ENCODE measurements at regions not wholly inside any gene's neighbourhood (a gene's known extent, or its start where the extent isn't known, plus 50 kb on each side); places are given as distances from the start of the nearest gene placed in this dataset.

DNA sequence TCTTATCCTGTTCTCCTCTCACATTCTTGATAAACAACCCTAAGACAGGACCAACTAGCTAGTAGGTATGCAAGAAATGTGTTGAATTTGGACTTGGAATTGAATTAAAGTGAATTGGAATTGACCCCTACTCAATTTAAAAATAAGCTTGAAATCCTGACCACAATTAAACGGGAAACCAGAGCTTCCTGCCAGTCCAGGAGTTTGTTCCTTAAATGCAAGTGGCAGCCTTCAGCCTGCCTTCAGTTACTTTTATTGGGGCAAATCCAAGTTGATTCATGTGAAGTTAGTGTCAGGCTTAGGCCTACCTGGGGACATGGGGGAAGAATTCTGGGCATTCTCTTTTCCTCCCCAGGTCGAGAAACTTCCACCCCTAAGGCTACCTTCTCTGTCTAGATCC is 457.6 kb downstream of the BCL11A start:
- Histone ChIP-seq H3K27me3 (no peaks in the 10 kb centered on the region), H3K4me1 (no peaks in the 10 kb centered on the region), H3K4me3 (no peak overlapping the region), H3K9me3 (no peaks in the 10 kb centered on the region), H3K36me3 (no peaks in the 10 kb centered on the region), H3K27ac (no peak overlapping the region)
- intact Hi-C loops (cut with DNase I; ENCODE audit: low total_unique reads): no loop called here
- DNase-seq: no peak
- TF ChIP-seq, protein P1, sequence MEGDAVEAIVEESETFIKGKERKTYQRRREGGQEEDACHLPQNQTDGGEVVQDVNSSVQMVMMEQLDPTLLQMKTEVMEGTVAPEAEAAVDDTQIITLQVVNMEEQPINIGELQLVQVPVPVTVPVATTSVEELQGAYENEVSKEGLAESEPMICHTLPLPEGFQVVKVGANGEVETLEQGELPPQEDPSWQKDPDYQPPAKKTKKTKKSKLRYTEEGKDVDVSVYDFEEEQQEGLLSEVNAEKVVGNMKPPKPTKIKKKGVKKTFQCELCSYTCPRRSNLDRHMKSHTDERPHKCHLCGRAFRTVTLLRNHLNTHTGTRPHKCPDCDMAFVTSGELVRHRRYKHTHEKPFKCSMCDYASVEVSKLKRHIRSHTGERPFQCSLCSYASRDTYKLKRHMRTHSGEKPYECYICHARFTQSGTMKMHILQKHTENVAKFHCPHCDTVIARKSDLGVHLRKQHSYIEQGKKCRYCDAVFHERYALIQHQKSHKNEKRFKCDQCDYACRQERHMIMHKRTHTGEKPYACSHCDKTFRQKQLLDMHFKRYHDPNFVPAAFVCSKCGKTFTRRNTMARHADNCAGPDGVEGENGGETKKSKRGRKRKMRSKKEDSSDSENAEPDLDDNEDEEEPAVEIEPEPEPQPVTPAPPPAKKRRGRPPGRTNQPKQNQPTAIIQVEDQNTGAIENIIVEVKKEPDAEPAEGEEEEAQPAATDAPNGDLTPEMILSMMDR (IDR thresholded peaks at IDR 0.05): no peak
- no peak for TF ChIP-seq POLR2A (IDR thresholded peaks at IDR 0.05)

DNA sequence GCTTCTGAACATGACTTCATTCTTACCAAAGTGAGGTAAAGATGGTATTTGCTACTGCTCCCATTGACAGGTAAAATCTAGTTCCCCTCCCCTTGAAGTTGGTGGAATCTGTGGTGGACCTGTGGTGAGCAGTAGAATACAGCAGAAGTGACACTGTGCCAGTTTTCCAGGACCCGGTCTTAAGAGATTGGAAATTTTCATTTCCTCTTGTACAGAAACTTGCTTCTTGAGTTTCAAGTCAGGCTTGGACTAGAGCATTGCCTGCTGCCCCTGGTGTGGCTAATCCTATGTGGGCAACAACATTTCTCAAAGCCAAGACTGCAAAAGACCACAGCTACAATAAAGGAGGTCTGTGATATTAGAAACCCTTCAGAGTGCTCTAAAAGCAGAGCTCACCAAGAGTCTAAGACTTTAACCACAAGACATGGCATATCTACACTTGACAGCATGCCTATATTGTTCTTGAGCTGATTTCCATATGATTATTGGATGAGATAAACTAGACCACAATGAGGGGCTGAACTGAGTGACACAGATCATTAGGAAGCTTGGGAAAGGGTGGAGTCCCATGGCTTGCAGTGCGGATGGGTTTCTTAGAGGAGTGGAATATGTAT is 458.1 kb downstream of the BCL11A start:
- no peak overlapping the region for H3K4me3 ChIP-seq
- H3K36me3 ChIP-seq: no peaks in the 10 kb centered on the region
- H3K27me3 ChIP-seq: no peaks in the 10 kb centered on the region
- intact Hi-C loops (cut with DNase I; ENCODE audit: low total_unique reads): no loop called here
- TF ChIP-seq, protein P1 (IDR thresholded peaks at IDR 0.05): no peak
- no peak for TF ChIP-seq POLR2A (IDR thresholded peaks at IDR 0.05)
- H3K27ac ChIP-seq: no peak overlapping the region
- no peaks in the 10 kb centered on the region for H3K4me1 ChIP-seq
- H3K9me3 ChIP-seq: no peaks in the 10 kb centered on the region
- no peak for DNase-seq

DNA sequence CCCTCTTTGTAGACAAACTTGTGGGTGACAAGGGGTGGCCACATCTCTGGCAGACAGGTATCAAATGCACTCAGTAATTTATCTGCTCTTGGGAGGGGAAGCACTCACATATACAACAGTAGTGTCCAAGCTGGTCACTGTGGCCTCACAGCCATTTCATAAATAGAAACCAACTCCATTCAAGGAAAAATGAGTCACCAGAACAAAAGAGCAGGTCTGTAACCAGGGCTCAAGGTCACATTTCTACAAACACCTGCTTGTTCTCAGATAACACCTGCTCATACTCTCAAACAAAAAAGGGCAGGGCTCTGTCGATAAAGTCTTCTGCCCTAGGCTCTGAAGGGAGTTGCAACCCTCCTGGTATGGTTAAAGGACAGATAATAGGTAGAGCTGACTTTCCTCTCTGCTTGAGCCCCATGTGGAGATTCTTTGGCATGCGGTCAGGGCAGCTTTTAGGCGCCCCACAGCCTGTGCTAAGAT is 459.0 kb downstream of the BCL11A start:
- Histone ChIP-seq H3K27ac (no peak overlapping the region), H3K36me3 (no peaks in the 10 kb centered on the region), H3K27me3 (no peaks in the 10 kb centered on the region), H3K9me3 (no peaks in the 10 kb centered on the region), H3K4me3 (no peak overlapping the region), H3K4me1 (no peaks in the 10 kb centered on the region)
- DNase-seq: no peak
- intact Hi-C loops (cut with DNase I; ENCODE audit: low total_unique reads): no loop called here
- TF ChIP-seq, protein P1 (IDR thresholded peaks at IDR 0.05): no peak
- no peak for TF ChIP-seq POLR2A (IDR thresholded peaks at IDR 0.05)

DNA sequence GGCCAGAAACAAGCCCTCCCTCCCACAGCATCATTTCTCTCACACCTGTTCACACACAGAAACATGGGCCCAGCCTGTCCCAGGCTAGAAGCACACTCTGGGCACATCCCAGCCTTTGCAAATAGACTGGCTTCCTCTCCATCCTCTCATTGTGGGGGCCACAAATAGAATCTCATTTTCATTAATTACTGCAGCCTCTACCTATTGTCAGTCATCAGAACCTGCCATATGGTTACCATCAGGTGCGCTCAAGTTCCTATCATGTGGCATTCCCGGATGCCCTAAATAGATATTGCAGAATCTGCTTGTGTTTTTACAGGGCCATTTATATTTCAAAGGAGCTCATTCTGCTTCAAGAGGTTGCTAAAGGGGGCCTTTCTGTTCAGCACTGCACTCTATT is 460.7 kb downstream of the BCL11A start:
- H3K9me3 ChIP-seq: no peaks in the 10 kb centered on the region
- H3K4me3 ChIP-seq: no peak overlapping the region
- H3K27me3 ChIP-seq: no peaks in the 10 kb centered on the region
- intact Hi-C loops (cut with DNase I; ENCODE audit: low total_unique reads): no loop called here
- no peak for DNase-seq
- H3K27ac ChIP-seq: no peak overlapping the region
- H3K4me1 ChIP-seq: no peaks in the 10 kb centered on the region
- no peaks in the 10 kb centered on the region for H3K36me3 ChIP-seq
- TF ChIP-seq, protein P1 (IDR thresholded peaks at IDR 0.05): no peak
- TF ChIP-seq POLR2A (IDR thresholded peaks at IDR 0.05): no peak

DNA sequence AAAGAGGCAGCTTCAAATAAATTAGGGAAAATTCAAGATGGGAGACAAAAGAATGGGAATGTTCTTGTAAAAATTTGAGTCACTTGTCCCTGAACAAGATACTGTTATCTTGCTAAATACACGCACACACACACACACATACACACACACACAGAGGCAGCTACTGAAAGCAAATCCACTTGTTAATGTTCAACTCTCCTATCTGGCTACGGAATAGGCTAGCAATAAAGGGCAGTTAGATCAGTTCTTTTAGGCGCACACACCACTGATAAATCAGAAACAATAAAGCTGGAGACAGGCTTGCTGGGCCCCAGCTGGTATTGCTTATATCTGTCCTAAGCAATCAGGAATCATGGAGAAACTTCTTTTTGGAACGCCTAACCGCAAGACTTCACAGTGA is 461.6 kb downstream of the BCL11A start:
- Histone ChIP-seq H3K4me3 (no peak overlapping the region), H3K9me3 (no peaks in the 10 kb centered on the region), H3K4me1 (no peaks in the 10 kb centered on the region), H3K27ac (no peak overlapping the region), H3K27me3 (no peaks in the 10 kb centered on the region), H3K36me3 (no peaks in the 10 kb centered on the region)
- DNase-seq: no peak
- intact Hi-C loops (cut with DNase I; ENCODE audit: low total_unique reads): no loop called here
- TF ChIP-seq POLR2A (IDR thresholded peaks at IDR 0.05): no peak
- TF ChIP-seq, protein P1 (IDR thresholded peaks at IDR 0.05): no peak
